ENCODE measurements at regions not wholly inside any gene's neighbourhood (a gene's known extent, or its start where the extent isn't known, plus 50 kb on each side); places are given as distances from the start of the nearest gene placed in this dataset.
A peak's percentile ranks its signal among the peaks of the same experiment; 100 is the strongest.

DNA sequence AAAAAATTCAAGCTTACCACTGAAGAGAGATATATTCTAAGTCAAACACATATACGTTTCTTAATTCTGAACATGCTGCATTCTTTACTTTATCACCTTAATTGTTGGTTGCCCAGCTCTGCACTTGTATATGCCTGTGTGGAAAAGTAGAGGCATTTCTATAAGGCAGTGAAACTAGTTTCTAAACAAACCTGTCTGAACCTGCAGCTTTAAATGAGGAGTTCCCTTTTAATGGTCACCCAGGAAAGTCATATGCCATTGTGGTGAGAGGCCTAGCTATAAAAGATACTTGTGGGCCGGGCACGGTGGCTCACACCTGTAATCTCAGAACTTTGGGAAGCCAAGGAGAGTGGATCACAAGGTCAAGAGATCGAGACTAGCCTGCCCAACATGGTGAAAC lies 147.4 kb upstream of the RXFP1 start:
- FAIRE-seq (peak; percentile 58), DNase-seq (ENCODE audit: low read depth, low spot score) (peak; percentile 15)
- H3K4me3 ChIP-seq (ENCODE audit: control insufficient read depth in 2 of 3, extremely low read depth in 1 of 3, insufficient read depth in 2 of 3, low read depth in 1 of 3, low read length in 3 of 3), result no peak overlapping the region
- TF ChIP-seq CTCF (optimal IDR thresholded peaks at IDR 0.05 in 1 of 3, IDR thresholded peaks at IDR 0.05 in 1 of 3, conservative IDR thresholded peaks at IDR 0.05 in 1 of 3; ENCODE audit: extremely low read depth in 1 of 3, insufficient read depth in 2 of 3, low read length in 3 of 3) (no peak), EZH2 (IDR thresholded peaks at IDR 0.05; ENCODE audit: low read length) (no peak)
- no peaks in the 10 kb centered on the region for H3K36me3 ChIP-seq (ENCODE audit: control insufficient read depth in 2 of 2, extremely low read depth in 1 of 2, insufficient read depth in 2 of 2, low read length in 2 of 2)
- H3K79me2 ChIP-seq (ENCODE audit: control insufficient read depth, insufficient read depth, low read length), result no peaks in the 10 kb centered on the region
- H3K4me1 ChIP-seq (ENCODE audit: control insufficient read depth, extremely low read depth, insufficient read depth, low read length), result peaks cover 25% of the 10 kb centered on the region
- no peaks in the 10 kb centered on the region for H3K9me3 ChIP-seq (ENCODE audit: control insufficient read depth, low read depth, low read length)
- no peak overlapping the region for H3K9ac ChIP-seq (ENCODE audit: control insufficient read depth, extremely low read depth, insufficient read depth, low read length)
- H3K4me2 ChIP-seq (ENCODE audit: control insufficient read depth, extremely low read depth, insufficient read depth, low read depth, low read length), result no peak overlapping the region
- H3K27ac ChIP-seq (ENCODE audit: control insufficient read depth, insufficient read depth, low read length), result no peak overlapping the region
- dilution Hi-C loops (cut with MboI; ENCODE audit: extremely low pct_ligation_motif_present, low sequenced_read_pairs), result no loop called here
- no peaks in the 10 kb centered on the region for H3K27me3 ChIP-seq (ENCODE audit: control insufficient read depth, extremely low read depth, insufficient read depth, low read length)
- no peaks in the 10 kb centered on the region for H3K9me1 ChIP-seq (ENCODE audit: control insufficient read depth, extremely low read depth, insufficient read depth, low read length)
- no peaks in the 10 kb centered on the region for H4K20me1 ChIP-seq (ENCODE audit: control insufficient read depth, extremely low read depth, insufficient read depth, low read length)
- no peak overlapping the region for H2AFZ ChIP-seq (ENCODE audit: control insufficient read depth, low read length)

- H3K27me3 ChIP-seq (ENCODE audit: control insufficient read depth, extremely low read depth, insufficient read depth, low read length), result no peaks in the 10 kb centered on the region
- H3K4me1 ChIP-seq (ENCODE audit: control insufficient read depth, extremely low read depth, insufficient read depth, low read length), result peaks cover 10% of the 10 kb centered on the region
- H4K20me1 ChIP-seq (ENCODE audit: control insufficient read depth, extremely low read depth, insufficient read depth, low read length), result no peaks in the 10 kb centered on the region
- H2AFZ ChIP-seq (ENCODE audit: control insufficient read depth, low read length), result no peak overlapping the region
- dilution Hi-C loops (cut with MboI; ENCODE audit: extremely low pct_ligation_motif_present, low sequenced_read_pairs), result no loop called here
- FAIRE-seq (no peak), DNase-seq (ENCODE audit: low read depth, low spot score) (no peak)
- no peak overlapping the region for H3K4me3 ChIP-seq (ENCODE audit: control insufficient read depth in 2 of 3, extremely low read depth in 1 of 3, insufficient read depth in 2 of 3, low read depth in 1 of 3, low read length in 3 of 3)
- no peaks in the 10 kb centered on the region for H3K9me1 ChIP-seq (ENCODE audit: control insufficient read depth, extremely low read depth, insufficient read depth, low read length)
- H3K9me3 ChIP-seq (ENCODE audit: control insufficient read depth, low read depth, low read length), result no peaks in the 10 kb centered on the region
- H3K9ac ChIP-seq (ENCODE audit: control insufficient read depth, extremely low read depth, insufficient read depth, low read length), result no peak overlapping the region
- no peak overlapping the region for H3K4me2 ChIP-seq (ENCODE audit: control insufficient read depth, extremely low read depth, insufficient read depth, low read depth, low read length)
- no peak for TF ChIP-seq CTCF (optimal IDR thresholded peaks at IDR 0.05 in 1 of 3, IDR thresholded peaks at IDR 0.05 in 1 of 3, conservative IDR thresholded peaks at IDR 0.05 in 1 of 3; ENCODE audit: extremely low read depth in 1 of 3, insufficient read depth in 2 of 3, low read length in 3 of 3)
- H3K27ac ChIP-seq (ENCODE audit: control insufficient read depth, insufficient read depth, low read length), result no peak overlapping the region
- H3K79me2 ChIP-seq (ENCODE audit: control insufficient read depth, insufficient read depth, low read length), result no peaks in the 10 kb centered on the region
- no peaks in the 10 kb centered on the region for H3K36me3 ChIP-seq (ENCODE audit: control insufficient read depth in 2 of 2, extremely low read depth in 1 of 2, insufficient read depth in 2 of 2, low read length in 2 of 2)
Measured at GRCh38 chr4:158376106-158376840, 145.4 kb upstream of the RXFP1 start.
